Lung (tissue), 11 donors: ENCODE measurements at regions not wholly inside any gene's neighbourhood (a gene's known extent, or its start where the extent isn't known, plus 50 kb on each side); places are given as distances from the start of the nearest gene placed in this dataset.
"Not testable (repeated sequence)": the region's sequence is repeated elsewhere in the genome, so short reads cannot be mapped to it uniquely, and the experiment has no call there.

ENCODE experiments used
- ATAC-seq: fragments of 200-7000 bp; cut with Tn5 transposase; one replicate; pipeline ENCODE4 v1.9.1; 2020; ENCODE audit warnings: moderate number of reproducible peaks; ENCODE audit not compliant: insufficient read depth, low FRiP score
- DNase-seq, 3 donors: peaks; one replicate each; pipeline ENCODE4 v3.0.0-alpha.2; 2013 to 2017
- H3K27ac ChIP-seq, 2 donors: one replicate each; pipeline ENCODE4 v1.5.1; 2013; ENCODE audit warnings: mild to moderate bottlenecking in 2 of 2, moderate library complexity in 2 of 2, control low read depth in 1 of 2, inconsistent platforms in 1 of 2, low read depth in 1 of 2, low read length in 1 of 2
- H3K27me3 ChIP-seq, 3 donors: one replicate each; pipeline ENCODE4 v1.5.1; 2013; ENCODE audit warnings: low read length in 2 of 3; ENCODE audit not compliant: control insufficient read depth in 3 of 3, insufficient read depth in 3 of 3
- H3K36me3 ChIP-seq, 4 donors: one replicate each; pipeline ENCODE4 v1.5.1; 2013; ENCODE audit warnings: low read length in 4 of 4, mild to moderate bottlenecking in 1 of 4, moderate library complexity in 1 of 4; ENCODE audit not compliant: control insufficient read depth in 4 of 4, insufficient read depth in 4 of 4
- H3K4me1 ChIP-seq, 5 donors: one replicate each; pipeline ENCODE4 v1.5.1; 2013; ENCODE audit warnings: low read length in 5 of 5, mild to moderate bottlenecking in 2 of 5, moderate library complexity in 1 of 5; ENCODE audit not compliant: control insufficient read depth in 5 of 5, insufficient read depth in 5 of 5
- H3K4me3 ChIP-seq: one replicate; pipeline ENCODE4 v1.5.1; 2013; ENCODE audit warnings: mild to moderate bottlenecking, control low read depth, moderate library complexity
- H3K9ac ChIP-seq, 2 donors: one replicate each; pipeline ENCODE4 v1.5.1; 2013; ENCODE audit warnings: low read length in 2 of 2, control low read depth in 1 of 2; ENCODE audit not compliant: insufficient read depth in 1 of 2
- H3K9me3 ChIP-seq, 4 donors: one replicate each; pipeline ENCODE4 v1.5.1; 2013; ENCODE audit warnings: low read length in 3 of 4, mild to moderate bottlenecking in 1 of 4, moderate library complexity in 1 of 4; ENCODE audit not compliant: control insufficient read depth in 4 of 4, insufficient read depth in 3 of 4
- CTCF ChIP-seq: IDR thresholded peaks from 2 replicates; pipeline ENCODE4 v1.5.1; 2012; ENCODE audit warnings: mild to moderate bottlenecking; ENCODE audit errors: control extremely low read depth, extremely low read depth
- WGBS, 2 donors: extraction: QIAGEN DNeasy Blood & Tissue Kit; methylation state at CpG; one replicate each; pipeline ENCODE4 v1.1.7; 2013; 5-methylcytosine and 5-hydroxymethylcytosine counted together
- donor health status: control.
- donor health status: control.
- donor health status: Bipolar disorder and iron deficiency.
- donor health status: healthy.
- donor health status: DM: yes; HTN: yes; CAD: no.

- H3K36me3 ChIP-seq, result no peaks in the 10 kb centered on the region
- H3K27ac ChIP-seq, result no peak overlapping the region
- TF ChIP-seq CTCF, result no peak
- no peaks in the 10 kb centered on the region for H3K27me3 ChIP-seq
- no peak overlapping the region for H3K4me3 ChIP-seq
- no peak overlapping the region for H3K9ac ChIP-seq
- H3K4me1 ChIP-seq, result no peaks in the 10 kb centered on the region
- WGBS, 2 donors, result 48 to 74% methylated on average over 2 of the region's 2 CpGs
- ATAC-seq (no peak), DNase-seq (no peak)
- peaks cover 0 to 2% (median 0%) of the 10 kb centered on the region in 4 donors for H3K9me3 ChIP-seq
Measured at GRCh38 chr10:80805343-80806020, 267.8 kb downstream of the SH2D4B start.

- WGBS, 2 donors, result 95 to 96% methylated on average over 20 to 21 of the region's 21 CpGs
- no peak for TF ChIP-seq CTCF
- Histone ChIP-seq H3K27ac (no peak overlapping the region), H3K9ac (no peak overlapping the region), H3K4me3 (no peak overlapping the region), H3K36me3 (no peaks in the 10 kb centered on the region), H3K4me1 (no peaks in the 10 kb centered on the region), H3K27me3 (no peaks in the 10 kb centered on the region), H3K9me3 (peaks cover 0 to 9% (median 2%) of the 10 kb centered on the region in 4 donors)
- DNase-seq (no peak), ATAC-seq (no peak)
Measured at GRCh38 chr10:80814147-80814652, 276.5 kb downstream of the SH2D4B start.

- Histone ChIP-seq H3K36me3 (no peaks in the 10 kb centered on the region), H3K27me3 (no peaks in the 10 kb centered on the region), H3K9ac (no peak overlapping the region), H3K4me3 (no peak overlapping the region), H3K9me3 (peaks cover 0 to 15% (median 8%) of the 10 kb centered on the region in 4 donors), H3K4me1 (no peaks in the 10 kb centered on the region), H3K27ac (no peak overlapping the region)
- WGBS, 2 donors, result 89 to 95% methylated on average over 1 of the region's 1 CpG
- no peak for TF ChIP-seq CTCF
- DNase-seq (no peak), ATAC-seq (no peak)
Measured at GRCh38 chr10:80829151-80829550, 291.4 kb downstream of the SH2D4B start.

- no peaks in the 10 kb centered on the region for H3K27me3 ChIP-seq
- H3K9ac ChIP-seq, result no peak overlapping the region
- H3K4me1 ChIP-seq, result no peaks in the 10 kb centered on the region
- no peak for ATAC-seq
- H3K4me3 ChIP-seq, result no peak overlapping the region
- no peak overlapping the region for H3K27ac ChIP-seq
- peaks cover 0 to 15% (median 8%) of the 10 kb centered on the region in 4 donors for H3K9me3 ChIP-seq
- no peak for TF ChIP-seq CTCF
- no peak for DNase-seq
- H3K36me3 ChIP-seq, result no peaks in the 10 kb centered on the region
Measured at GRCh38 chr10:80829562-80829961, 291.9 kb downstream of the SH2D4B start.

- not testable (repeated sequence) for H3K27me3 ChIP-seq, H3K27ac ChIP-seq, H3K36me3 ChIP-seq, H3K4me1 ChIP-seq, H3K9ac ChIP-seq, H3K4me3 ChIP-seq, DNase-seq, ATAC-seq
- peaks cover 0 to 11% (median 6%) of the 10 kb centered on the region in 4 donors for H3K9me3 ChIP-seq
- whole genome bisulfite sequencing, 2 donors, result no CpG with 5 or more reads among the region's 1 CpG
Measured at GRCh38 chr10:80832693-80833092, 295.0 kb downstream of the SH2D4B start.
